ENCODE measurements at regions not wholly inside any gene's neighbourhood (a gene's known extent, or its start where the extent isn't known, plus 50 kb on each side); places are given as distances from the start of the nearest gene placed in this dataset.
A peak's percentile ranks its signal among the peaks of the same experiment; 100 is the strongest.
"Not testable (repeated sequence)": the region's sequence is repeated elsewhere in the genome, so short reads cannot be mapped to it uniquely, and the experiment has no call there.

DNA sequence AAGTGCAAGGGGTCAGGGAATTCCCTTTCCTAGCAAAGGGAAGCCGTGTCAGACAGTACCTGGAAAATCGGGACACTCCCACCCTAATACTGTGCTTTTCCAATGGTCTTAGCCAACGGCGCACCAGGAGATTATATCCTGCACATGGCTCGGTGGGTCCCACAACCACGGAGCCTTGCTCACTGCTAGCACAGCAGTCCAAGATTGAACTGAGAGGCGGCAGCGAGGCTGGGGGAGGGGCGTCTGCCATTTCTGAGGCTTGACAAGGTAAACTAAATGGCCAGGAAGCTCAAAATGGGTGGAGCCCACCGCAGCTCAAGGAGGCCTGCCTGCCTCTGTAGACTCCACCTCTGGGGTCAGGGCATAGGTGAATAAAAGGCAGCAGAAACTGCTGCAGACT, 76.5 kb upstream of the LINC00632 start:
- not testable (repeated sequence) for H3K4me3 ChIP-seq (ENCODE audit: low read depth, low read length); DNase-seq (ENCODE audit: low read depth)

GRCh38 chrX:140608111-140608510, 101.4 kb upstream of the LINC00632 start:
- no peak overlapping the region for H3K4me3 ChIP-seq (ENCODE audit: low read depth, low read length)
- DNase-seq (ENCODE audit: low read depth): no peak

GRCh38 chrX:140602140-140602539, 97.3 kb upstream of the SOX3 start:
- H3K4me3 ChIP-seq (ENCODE audit: low read depth, low read length): no peak overlapping the region
- DNase-seq (ENCODE audit: low read depth): no peak

DNA sequence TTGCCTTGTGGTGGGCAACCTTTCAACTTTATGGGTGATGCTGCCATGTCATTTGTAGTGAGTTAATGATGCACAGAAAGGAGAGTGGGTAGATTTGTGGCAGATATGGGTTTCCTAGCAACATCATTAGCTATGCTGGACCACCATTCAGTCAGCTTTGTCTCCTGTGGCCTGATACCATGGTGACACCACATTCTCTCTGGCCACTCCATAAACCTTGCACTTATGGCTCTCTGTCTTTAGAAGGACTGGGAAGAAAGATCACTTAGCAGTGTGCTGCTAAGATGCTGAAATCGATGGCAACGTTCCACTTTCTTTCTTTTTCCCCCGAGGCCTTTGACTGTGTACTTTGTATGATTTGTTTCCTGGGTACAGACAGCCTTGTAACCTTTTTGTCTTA, 95.0 kb upstream of the SOX3 start:
- no peak for DNase-seq (ENCODE audit: low read depth)
- H3K4me3 ChIP-seq (ENCODE audit: low read depth, low read length): no peak overlapping the region

DNA sequence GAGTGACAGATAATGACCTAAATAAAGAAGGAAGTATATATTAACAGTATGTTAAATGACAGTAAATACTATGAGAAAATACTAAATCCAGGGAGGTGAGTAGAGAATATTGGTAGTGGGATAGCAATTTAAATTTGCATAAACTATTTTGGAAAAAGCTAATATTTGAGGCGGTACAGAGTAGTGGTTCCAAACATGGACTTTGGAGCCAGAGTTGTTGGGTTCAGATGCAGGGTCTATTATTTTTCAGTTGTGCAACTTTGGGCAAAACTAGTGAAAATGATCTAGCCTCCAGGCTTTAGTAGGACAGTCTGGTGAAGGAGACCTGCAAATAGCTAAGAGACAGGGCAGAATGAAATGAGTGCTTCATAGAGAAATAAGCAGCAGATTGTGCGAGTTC, 84.8 kb upstream of the SOX3 start:
- no peak overlapping the region for H3K4me3 ChIP-seq (ENCODE audit: low read depth, low read length)
- DNase-seq (ENCODE audit: low read depth): no peak

DNA sequence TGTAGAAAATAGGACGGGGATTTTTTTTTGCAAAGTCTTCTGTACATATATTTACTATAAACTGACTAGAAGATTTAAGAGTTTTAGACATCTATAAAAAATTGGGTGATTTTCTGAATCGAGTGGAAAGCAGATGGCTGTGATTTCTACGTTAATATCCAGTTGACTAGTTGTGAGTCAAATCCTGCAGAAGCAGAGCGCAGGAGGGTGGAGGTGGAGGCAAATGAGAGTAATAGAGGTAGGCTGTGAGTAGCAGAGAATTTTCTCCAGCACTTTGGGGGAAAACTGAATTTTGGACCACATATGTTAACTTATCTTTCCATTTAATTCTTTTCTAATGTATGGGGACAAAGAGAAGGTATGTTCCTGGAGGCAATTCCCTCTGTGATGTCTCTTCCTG, 82.1 kb upstream of the SOX3 start:
- H3K4me3 ChIP-seq (ENCODE audit: low read depth, low read length): no peak overlapping the region
- no peak for DNase-seq (ENCODE audit: low read depth)

DNA sequence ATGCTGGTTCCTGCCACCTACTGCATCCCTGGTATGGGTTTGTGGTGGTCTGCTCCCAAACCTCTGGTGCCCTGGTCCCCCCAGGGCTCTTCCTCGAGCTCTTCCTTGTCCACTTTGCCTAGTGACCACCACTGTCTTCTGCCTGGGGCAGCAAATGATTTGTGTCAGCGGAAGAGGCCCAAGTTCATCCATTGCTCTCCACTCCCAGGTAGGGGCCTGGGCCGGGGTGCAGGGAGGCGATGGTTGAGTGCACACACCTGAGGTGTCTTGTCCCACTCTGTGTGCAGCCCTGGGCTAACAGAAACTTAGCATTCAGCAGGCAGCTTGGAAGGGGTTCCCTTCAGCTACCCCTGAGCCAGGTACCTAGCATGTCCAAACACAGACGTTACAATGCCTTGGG, 75.6 kb upstream of the SOX3 start:
- H3K4me3 ChIP-seq (ENCODE audit: low read depth, low read length): no peak overlapping the region
- DNase-seq (ENCODE audit: low read depth): no peak

DNA sequence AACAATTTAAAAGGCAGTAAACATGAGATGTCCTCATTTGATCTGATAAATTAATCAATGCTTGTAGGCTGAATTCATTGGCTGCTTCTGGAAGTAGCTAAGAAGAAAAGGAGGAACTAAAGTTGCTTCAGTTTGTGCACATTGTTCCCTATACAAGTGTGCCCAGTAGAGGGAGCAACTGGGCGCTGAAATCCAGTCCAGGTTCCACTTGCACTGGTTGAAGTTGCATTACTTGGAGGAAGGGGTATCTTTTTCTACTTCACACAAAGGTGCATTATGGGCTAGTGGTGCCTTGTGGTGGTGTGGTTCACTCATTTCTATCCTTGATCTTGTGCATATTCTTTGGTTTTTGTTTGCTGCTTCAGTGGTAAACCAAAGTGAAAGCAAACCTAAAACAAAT, 67.9 kb upstream of the SOX3 start:
- peak; percentile 3 for DNase-seq (ENCODE audit: low read depth)
- H3K4me3 ChIP-seq (ENCODE audit: low read depth, low read length): no peak overlapping the region

DNA sequence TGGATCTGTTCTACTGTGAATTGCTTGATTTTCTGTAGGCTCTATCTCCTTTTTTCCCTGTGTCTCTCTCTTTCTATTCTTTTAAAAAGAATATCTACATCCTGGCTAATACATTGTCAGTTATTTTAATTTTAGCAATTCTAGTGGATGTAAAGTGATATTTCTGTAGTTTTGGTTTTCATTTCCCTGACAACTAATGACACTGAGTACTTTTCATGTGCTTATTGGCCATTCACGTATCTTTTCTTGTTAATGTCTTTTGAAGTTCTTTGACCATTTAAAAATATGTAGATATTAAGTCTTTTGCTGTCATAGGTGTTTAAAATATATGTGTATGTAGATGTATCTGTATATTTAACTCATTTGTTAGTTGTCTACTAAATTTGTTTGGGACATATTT, 59.0 kb upstream of the SOX3 start:
- no peak for DNase-seq (ENCODE audit: low read depth)
- no peak overlapping the region for H3K4me3 ChIP-seq (ENCODE audit: low read depth, low read length)
